Mesenchymal stem cell (in vitro differentiated cells and primary cell): ENCODE measurements at regions not wholly inside any gene's neighbourhood (a gene's known extent, or its start where the extent isn't known, plus 50 kb on each side); places are given as distances from the start of the nearest gene placed in this dataset.
A peak's percentile ranks its signal among the peaks of the same experiment; 100 is the strongest.

Source experiments
- DNase-seq: peaks from one replicate; pipeline ENCODE4 v3.0.0-alpha.2; 2013
- H2AFZ ChIP-seq: one replicate; pipeline ENCODE4 v1.6.1; 2013; ENCODE audit warnings: low read depth, mild to moderate bottlenecking, control low read depth, inconsistent platforms, low read length, moderate library complexity
- H2AK5ac ChIP-seq: 2 replicates; pipeline ENCODE4 v1.6.1; 2013; ENCODE audit warnings: low read length, moderate library complexity, mild to moderate bottlenecking, inconsistent platforms; ENCODE audit not compliant: severe bottlenecking
- H2BK120ac ChIP-seq: one replicate; pipeline ENCODE4 v1.6.1; 2013; ENCODE audit warnings: low read depth, mild to moderate bottlenecking, inconsistent platforms, low read length, moderate library complexity
- H2BK12ac ChIP-seq, 2 experiments: one replicate each; pipeline ENCODE4 v1.6.1; 2013; ENCODE audit warnings: inconsistent platforms in 2 of 2, low read length in 2 of 2, mild to moderate bottlenecking in 2 of 2, moderate library complexity in 2 of 2, control low read depth in 1 of 2
- H2BK15ac ChIP-seq: one replicate; pipeline ENCODE4 v1.6.1; 2013; ENCODE audit warnings: mild to moderate bottlenecking, low read depth, inconsistent platforms; ENCODE audit not compliant: poor library complexity, severe bottlenecking
- H2BK5ac ChIP-seq: 2 replicates; pipeline ENCODE4 v1.6.1; 2013; ENCODE audit warnings: low read depth, mild to moderate bottlenecking, low read length, control low read depth, inconsistent platforms; ENCODE audit not compliant: poor library complexity, severe bottlenecking
- H3K14ac ChIP-seq, 2 experiments: one replicate each; pipeline ENCODE4 v1.6.1; 2013; ENCODE audit warnings: inconsistent platforms in 2 of 2, low read length in 2 of 2, control low read depth in 1 of 2, mild to moderate bottlenecking in 1 of 2, moderate library complexity in 1 of 2
- H3K18ac ChIP-seq, 2 experiments: one replicate each; pipeline ENCODE4 v1.6.1; 2013; ENCODE audit warnings: inconsistent platforms in 2 of 2, low read length in 2 of 2, control low read depth in 1 of 2, low read depth in 1 of 2, mild to moderate bottlenecking in 1 of 2
- H3K23ac ChIP-seq, 2 experiments: one replicate each; pipeline ENCODE4 v1.6.1; 2013; ENCODE audit warnings: inconsistent platforms in 2 of 2, low read length in 2 of 2, mild to moderate bottlenecking in 2 of 2, moderate library complexity in 2 of 2, control low read depth in 1 of 2
- H3K27ac ChIP-seq: 2 replicates; pipeline ENCODE4 v1.5.1; 2013; ENCODE audit warnings: mild to moderate bottlenecking, moderate library complexity, low read length, control low read depth, inconsistent platforms; ENCODE audit not compliant: poor library complexity, severe bottlenecking
- H3K27me3 ChIP-seq, 2 experiments: 2 replicates each; pipeline versions ENCODE4 v1.6.1 to v1.7.0; 2013; ENCODE audit warnings: low read length in 2 of 2, mild to moderate bottlenecking in 2 of 2, moderate library complexity in 2 of 2, control low read depth in 1 of 2, inconsistent platforms in 1 of 2; ENCODE audit not compliant: control insufficient read depth in 1 of 2, insufficient read depth in 1 of 2
- H3K36me3 ChIP-seq, 2 experiments: 2 replicates each; pipeline versions ENCODE4 v1.6.1 to v1.7.0; 2013; ENCODE audit warnings: low read length in 2 of 2, control low read depth in 1 of 2, inconsistent platforms in 1 of 2, low read depth in 1 of 2, mild to moderate bottlenecking in 1 of 2; ENCODE audit not compliant: insufficient read depth in 2 of 2, control insufficient read depth in 1 of 2
- H3K4ac ChIP-seq, 2 experiments: one replicate each; pipeline ENCODE4 v1.6.1; 2013; ENCODE audit warnings: inconsistent platforms in 2 of 2, low read length in 2 of 2, mild to moderate bottlenecking in 2 of 2, moderate library complexity in 2 of 2, control low read depth in 1 of 2, low read depth in 1 of 2
- H3K4me1 ChIP-seq: 2 replicates; pipeline ENCODE4 v1.6.1; 2013; ENCODE audit warnings: low read depth, low read length, control low read depth; ENCODE audit not compliant: control insufficient read depth, insufficient read depth
- H3K4me2 ChIP-seq: 2 replicates; pipeline ENCODE4 v1.6.1; 2013; ENCODE audit warnings: low read length, mild to moderate bottlenecking, inconsistent platforms; ENCODE audit not compliant: poor library complexity, severe bottlenecking
- H3K4me3 ChIP-seq, 2 experiments: 2 replicates each; pipeline versions ENCODE4 v1.5.1 to v1.7.0; 2013; ENCODE audit warnings: low read length in 2 of 2, mild to moderate bottlenecking in 2 of 2, control low read depth in 1 of 2, low read depth in 1 of 2; ENCODE audit not compliant: insufficient read depth in 1 of 2
- H3K79me1 ChIP-seq: replicated peaks from 2 replicates; pipeline ENCODE4 v1.6.1; 2013; ENCODE audit warnings: mild to moderate bottlenecking, control low read depth, low read length, inconsistent platforms; ENCODE audit not compliant: poor library complexity, severe bottlenecking
- H3K9ac ChIP-seq: 2 replicates; pipeline ENCODE4 v1.7.0; 2013; ENCODE audit warnings: mild to moderate bottlenecking, low read length, moderate library complexity
- H3K9me3 ChIP-seq: 2 replicates; pipeline ENCODE4 v1.7.0; 2013; ENCODE audit warnings: mild to moderate bottlenecking, low read length; ENCODE audit not compliant: control insufficient read depth
- H4K8ac ChIP-seq: one replicate; pipeline ENCODE4 v1.6.1; 2013; ENCODE audit warnings: inconsistent platforms, mild to moderate bottlenecking, low read length, moderate library complexity
- H4K91ac ChIP-seq: one replicate; pipeline ENCODE4 v1.6.1; 2013; ENCODE audit warnings: mild to moderate bottlenecking, low read length, inconsistent platforms
- WGBS: methylation state at CpG from one replicate; pipeline ENCODE4 v1.1.7; 2013; ENCODE audit warnings: mixed read lengths; 5-methylcytosine and 5-hydroxymethylcytosine counted together

DNA sequence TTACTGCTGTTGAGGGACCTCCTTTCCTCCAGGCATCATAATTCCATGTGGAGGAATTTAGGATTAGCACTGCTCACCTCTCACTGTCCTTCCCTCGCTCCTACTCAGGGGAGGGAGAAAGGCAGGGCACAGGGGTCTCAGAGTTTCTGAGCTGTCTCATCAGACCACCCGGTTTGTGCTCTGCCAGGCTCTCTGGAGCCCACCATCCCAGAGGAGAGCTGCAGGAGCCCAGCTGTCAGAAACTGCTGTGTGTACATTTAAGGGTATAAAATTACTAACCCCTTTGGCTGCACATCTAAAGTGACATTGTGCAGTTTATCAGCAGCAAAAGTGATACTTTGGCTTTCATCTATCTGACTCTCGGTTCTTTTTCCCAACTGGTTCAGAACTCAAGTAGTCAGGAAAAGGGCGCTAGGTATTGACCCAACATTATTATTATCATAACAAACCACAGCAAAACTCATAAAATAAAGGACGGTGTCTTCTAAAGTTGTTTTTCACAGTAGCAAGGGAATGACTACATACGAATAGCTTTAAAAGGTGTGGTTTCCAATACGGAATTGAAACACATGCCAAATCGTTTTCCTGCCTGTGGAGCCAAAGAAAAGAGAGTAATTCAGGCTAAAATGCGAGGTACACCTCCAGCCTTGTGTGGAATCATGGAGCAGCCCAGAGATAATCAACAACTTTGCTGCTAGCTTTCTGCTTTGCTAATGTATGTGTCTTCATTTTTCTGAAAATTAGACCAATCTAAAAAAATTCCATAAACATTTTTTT lies 348.1 kb downstream of the TMEM167A start:
- Histone ChIP-seq H3K9me3 (no peaks in the 10 kb centered on the region), H2BK12ac (no peak overlapping the region), H3K4me1 (no peaks in the 10 kb centered on the region), H3K36me3 (no peaks in the 10 kb centered on the region), H3K79me1 (no peaks in the 10 kb centered on the region), H3K9ac (no peak overlapping the region), H3K4me2 (no peak overlapping the region), H3K27ac (no peak overlapping the region), H3K18ac (no peak overlapping the region), H2AK5ac (no peak overlapping the region), H3K4ac (no peak overlapping the region), H3K14ac (no peak overlapping the region), H4K91ac (no peak overlapping the region), H2BK15ac (no peak overlapping the region), H2AFZ (no peak overlapping the region), H2BK120ac (no peak overlapping the region), H3K23ac (no peak overlapping the region), H3K27me3 (no peaks in the 10 kb centered on the region), H2BK5ac (no peak overlapping the region), H4K8ac (no peak overlapping the region), H3K4me3 (no peak overlapping the region)
- 93% methylated on average over 9 of the region's 9 CpGs for WGBS
- no peak for DNase-seq

DNA sequence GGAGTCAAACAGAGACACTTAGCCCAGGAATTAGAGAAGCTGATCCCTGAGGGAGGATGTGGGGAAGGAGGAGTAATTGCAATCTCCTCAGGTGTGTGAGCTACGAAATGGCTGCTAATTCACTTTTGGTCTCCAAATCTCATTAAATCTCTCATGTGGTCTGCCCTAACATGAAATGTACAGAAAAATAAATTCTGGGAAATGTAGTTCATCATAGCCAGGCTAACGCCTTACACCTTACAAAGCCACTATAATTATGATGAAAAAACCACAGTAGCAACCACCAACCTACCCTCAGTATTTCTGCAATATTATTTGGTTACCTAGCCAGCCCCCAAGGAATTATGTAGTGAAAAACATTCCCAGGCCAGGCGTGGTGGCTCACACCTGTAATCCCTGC lies 354.0 kb downstream of the TMEM167A start:
- DNase-seq = no peak
- Histone ChIP-seq H2BK12ac (no peak overlapping the region), H2BK15ac (no peak overlapping the region), H3K4ac (no peak overlapping the region), H2BK120ac (no peak overlapping the region), H2BK5ac (no peak overlapping the region), H3K9ac (no peak overlapping the region), H3K4me3 (no peak overlapping the region), H3K27ac (no peak overlapping the region), H3K4me2 (no peak overlapping the region), H3K27me3 (no peaks in the 10 kb centered on the region), H3K36me3 (no peaks in the 10 kb centered on the region), H3K18ac (no peak overlapping the region), H2AFZ (no peak overlapping the region), H3K4me1 (peaks cover 2% of the 10 kb centered on the region), H2AK5ac (no peak overlapping the region), H3K23ac (no peak overlapping the region), H4K8ac (no peak overlapping the region), H3K14ac (no peak overlapping the region), H3K9me3 (no peaks in the 10 kb centered on the region), H3K79me1 (no peaks in the 10 kb centered on the region), H4K91ac (no peak overlapping the region)
- 88% methylated on average over 3 of the region's 3 CpGs for WGBS

GRCh38 chr5:82721087-82721410 lies 356.1 kb downstream of the TMEM167A start:
- no peak overlapping the region for H3K27ac ChIP-seq
- no peak overlapping the region for H3K14ac ChIP-seq
- H2BK15ac ChIP-seq = no peak overlapping the region
- no peak overlapping the region for H2BK12ac ChIP-seq
- no peak overlapping the region for H4K8ac ChIP-seq
- H3K36me3 ChIP-seq = no peaks in the 10 kb centered on the region
- H3K4me1 ChIP-seq = peaks cover 2% of the 10 kb centered on the region
- no peak overlapping the region for H3K4me3 ChIP-seq
- H2AK5ac ChIP-seq = no peak overlapping the region
- no peak overlapping the region for H3K9ac ChIP-seq
- H3K4ac ChIP-seq = no peak overlapping the region
- H2AFZ ChIP-seq = no peak overlapping the region
- H3K27me3 ChIP-seq = no peaks in the 10 kb centered on the region
- no peak overlapping the region for H4K91ac ChIP-seq
- no peak for DNase-seq
- H3K79me1 ChIP-seq = no peaks in the 10 kb centered on the region
- H2BK5ac ChIP-seq = no peak overlapping the region
- H3K4me2 ChIP-seq = no peak overlapping the region
- no peak overlapping the region for H3K18ac ChIP-seq
- no peak overlapping the region for H2BK120ac ChIP-seq
- H3K9me3 ChIP-seq = no peaks in the 10 kb centered on the region
- 86% methylated on average over 1 of the region's 1 CpG for WGBS
- no peak overlapping the region for H3K23ac ChIP-seq

DNA sequence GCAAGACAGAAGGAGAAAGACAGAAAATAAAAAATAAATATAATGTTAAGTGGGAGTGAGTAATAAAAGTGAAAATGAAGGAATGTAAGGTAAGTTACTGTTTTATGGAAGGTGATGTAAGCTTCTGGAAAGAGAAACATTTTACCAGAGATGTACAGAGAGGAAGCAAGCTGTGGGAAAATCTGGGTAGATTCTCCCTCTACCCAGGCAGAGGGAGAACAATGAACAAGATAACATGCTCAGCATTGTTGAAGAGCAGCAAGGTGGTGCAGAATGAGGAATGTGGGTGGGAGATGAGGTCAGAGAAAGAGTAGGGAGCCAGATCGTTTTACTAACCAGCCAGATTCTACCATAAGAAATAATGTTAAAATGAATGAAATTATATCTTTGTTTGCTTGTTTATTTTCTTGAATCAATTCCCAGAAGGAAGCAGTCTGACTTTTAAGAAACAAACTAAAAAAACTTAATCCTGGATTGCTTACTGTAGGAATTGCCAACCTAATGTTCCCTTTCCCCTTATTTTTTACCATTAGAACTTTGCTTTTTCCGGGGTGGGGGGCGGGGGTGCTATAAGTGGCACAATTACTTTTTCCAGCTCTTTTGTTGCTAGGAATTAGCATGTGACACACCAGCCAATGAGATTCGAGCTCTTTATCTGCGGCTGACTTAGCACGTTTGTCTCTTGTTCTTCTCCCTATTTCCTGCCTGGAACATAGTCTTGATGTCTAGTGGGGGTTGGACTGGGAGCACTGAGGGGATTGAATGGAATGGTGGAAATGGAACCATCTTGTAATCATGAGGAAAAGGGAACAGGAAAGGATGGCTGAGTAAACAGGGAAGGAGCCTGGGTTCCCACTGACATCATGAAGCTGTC lies 356.7 kb downstream of the TMEM167A start:
- WGBS = 82% methylated on average over 5 of the region's 6 CpGs
- no peaks in the 10 kb centered on the region for H3K27me3 ChIP-seq
- H2BK5ac ChIP-seq = no peak overlapping the region
- H2BK15ac ChIP-seq = no peak overlapping the region
- H2BK120ac ChIP-seq = no peak overlapping the region
- H2AFZ ChIP-seq = no peak overlapping the region
- H3K4ac ChIP-seq = no peak overlapping the region
- no peak overlapping the region for H3K4me2 ChIP-seq
- no peak overlapping the region for H3K23ac ChIP-seq
- H2BK12ac ChIP-seq = peak overlapping the region in 1 of 2 experiments; percentile 51
- H2AK5ac ChIP-seq = no peak overlapping the region
- no peak overlapping the region for H3K4me3 ChIP-seq
- no peaks in the 10 kb centered on the region for H3K79me1 ChIP-seq
- no peak overlapping the region for H3K18ac ChIP-seq
- H3K9ac ChIP-seq = no peak overlapping the region
- H3K27ac ChIP-seq = no peak overlapping the region
- no peaks in the 10 kb centered on the region for H3K36me3 ChIP-seq
- H4K91ac ChIP-seq = no peak overlapping the region
- H3K4me1 ChIP-seq = peaks cover 2% of the 10 kb centered on the region
- DNase-seq = no peak
- no peak overlapping the region for H3K14ac ChIP-seq
- no peak overlapping the region for H4K8ac ChIP-seq
- H3K9me3 ChIP-seq = no peaks in the 10 kb centered on the region
